ENCODE measurements at regions not wholly inside any gene's neighbourhood (a gene's known extent, or its start where the extent isn't known, plus 50 kb on each side); places are given as distances from the start of the nearest gene placed in this dataset.

GRCh38 chr22:44378380-44378779 lies 65.6 kb upstream of the SHISAL1 start:
- ChIA-PET SMC1A (ENCODE audit: uncharacterized antibody, unreplicated experiment) (no interaction called here), POLR2A (no interaction called here), RAD21 (ENCODE audit: unreplicated experiment) (no interaction called here), CTCF (no interaction called here)
- H3K27ac ChIP-seq (ENCODE audit: control insufficient read depth, insufficient read depth), result no peak overlapping the region
- H3K79me2 ChIP-seq (ENCODE audit: control insufficient read depth, insufficient read depth, low read length), result no peaks in the 10 kb centered on the region
- H2AFZ ChIP-seq (ENCODE audit: control insufficient read depth, low read depth, low read length), result no peak overlapping the region
- no peaks in the 10 kb centered on the region for H4K20me1 ChIP-seq (ENCODE audit: control insufficient read depth, insufficient read depth)
- H3K36me3 ChIP-seq (ENCODE audit: control insufficient read depth in 2 of 2, insufficient read depth in 2 of 2, low read length in 1 of 2), result no peaks in the 10 kb centered on the region
- H3K9me3 ChIP-seq (replicated peaks; ENCODE audit: control insufficient read depth, insufficient read depth, low read length), result no peaks in the 10 kb centered on the region; the same call in 2 of the 3 replicates
- no peak overlapping the region for H3K4me3 ChIP-seq
- ATAC-seq, result no peak
- no peak overlapping the region for H3K4me2 ChIP-seq (ENCODE audit: control insufficient read depth, insufficient read depth)
- peaks cover 0 to 4% of the 10 kb centered on the region in 2 experiments; a peak in 3 of 4 replicates for H3K27me3 ChIP-seq (replicated peaks in 1 of 2; ENCODE audit: control insufficient read depth in 2 of 2, insufficient read depth in 2 of 2, low read length in 1 of 2)
- BruUV-seq (replicated peaks), result no TSS peak
- no peak for DNase-seq (ENCODE audit: low read depth, low spot score)
- H3K4me1 ChIP-seq (ENCODE audit: control insufficient read depth, insufficient read depth, low read length), result no peaks in the 10 kb centered on the region
- TF ChIP-seq MTA2 (IDR thresholded peaks at IDR 0.05; ENCODE audit: low read depth) (no peak), FOXM1 (IDR thresholded peaks at IDR 0.05; ENCODE audit: low read depth, low read length) (no peak), EGR1 (IDR thresholded peaks at IDR 0.05; ENCODE audit: borderline replicate concordance in 1 of 2, low read depth in 2 of 2, low read length in 2 of 2) (no peak), ZSCAN29 (IDR thresholded peaks at IDR 0.05) (no peak), USF2 (IDR thresholded peaks at IDR 0.05; ENCODE audit: borderline replicate concordance, low read depth, low read length) (no peak), SREBF2 (IDR thresholded peaks at IDR 0.05; ENCODE audit: low read length) (no peak), RB1 (IDR thresholded peaks at IDR 0.05; ENCODE audit: borderline replicate concordance) (no peak), KLF5 (IDR thresholded peaks at IDR 0.05; ENCODE audit: partially characterized antibody) (no peak), YBX1 (IDR thresholded peaks at IDR 0.05) (no peak)
- intact Hi-C loops (cut with micrococcal nuclease; ENCODE audit: unreplicated experiment) (no loop called here), in situ Hi-C loops (cut with MboI) (no loop called here)
- no peak for FAIRE-seq
- no peak overlapping the region for H3K9ac ChIP-seq (ENCODE audit: control insufficient read depth, insufficient read depth, low read length)

GRCh38 chr22:44375451-44375850 lies 62.7 kb upstream of the SHISAL1 start:
- no peak for TF ChIP-seq CREB1 (IDR thresholded peaks at IDR 0.05; ENCODE audit: low read depth)
- no peak for TF ChIP-seq SPI1 (IDR thresholded peaks at IDR 0.05; ENCODE audit: borderline replicate concordance, insufficient read depth, low read depth, low read length)
- TF ChIP-seq CBX3 (IDR thresholded peaks at IDR 0.05; ENCODE audit: borderline replicate concordance, low read depth), result no peak
- no peak for TF ChIP-seq POLR2AphosphoS5 (IDR thresholded peaks at IDR 0.05; ENCODE audit: low read length)
- no peak for TF ChIP-seq NFYB (IDR thresholded peaks at IDR 0.05; ENCODE audit: insufficient read depth, low read depth, low read length)
- no peak for TF ChIP-seq ZNF207 (IDR thresholded peaks at IDR 0.05; ENCODE audit: borderline replicate concordance)
- TF ChIP-seq FOXM1 (IDR thresholded peaks at IDR 0.05; ENCODE audit: low read depth, low read length), result no peak
- no peak for TF ChIP-seq FOS (IDR thresholded peaks at IDR 0.05; ENCODE audit: borderline replicate concordance, extremely low read depth, insufficient read length)

More at GRCh38 chr22:44375451-44375850, 62.7 kb upstream of the SHISAL1 start:
- in situ Hi-C loops (cut with MboI), result no loop called here
- Histone ChIP-seq H3K4me3 (no peak overlapping the region), H3K79me2 (ENCODE audit: control insufficient read depth, insufficient read depth, low read length) (no peaks in the 10 kb centered on the region), H3K9ac (ENCODE audit: control insufficient read depth, insufficient read depth, low read length) (no peak overlapping the region), H4K20me1 (ENCODE audit: control insufficient read depth, insufficient read depth) (no peaks in the 10 kb centered on the region), H3K9me3 (replicated peaks; ENCODE audit: control insufficient read depth, insufficient read depth, low read length) (no peaks in the 10 kb centered on the region; the same call in 2 of the 3 replicates), H3K27me3 (replicated peaks in 1 of 2; ENCODE audit: control insufficient read depth in 2 of 2, insufficient read depth in 2 of 2, low read length in 1 of 2) (no peaks in the 10 kb centered on the region; a peak in 1 of 4 replicates), H3K4me2 (ENCODE audit: control insufficient read depth, insufficient read depth) (no peak overlapping the region), H2AFZ (ENCODE audit: control insufficient read depth, low read depth, low read length) (no peak overlapping the region), H3K36me3 (ENCODE audit: control insufficient read depth in 2 of 2, insufficient read depth in 2 of 2, low read length in 1 of 2) (no peaks in the 10 kb centered on the region), H3K27ac (ENCODE audit: control insufficient read depth, insufficient read depth) (no peak overlapping the region), H3K4me1 (ENCODE audit: control insufficient read depth, insufficient read depth, low read length) (no peaks in the 10 kb centered on the region)
- FAIRE-seq, result no peak
- CTCF ChIA-PET, result no interaction called here
- BruUV-seq (replicated peaks), result no TSS peak
- ATAC-seq, result no peak
- no peak for DNase-seq (ENCODE audit: low read depth, low spot score)
- intact Hi-C loops (cut with micrococcal nuclease; ENCODE audit: unreplicated experiment), result no loop called here
- 0% methylated on average over 1 of the region's 1 CpG for WGBS (ENCODE audit: insufficient coverage, insufficient replicate concordance, low lambda C conversion rate, missing lambda C conversion rate)
- POLR2A ChIA-PET, result no interaction called here
- SMC1A ChIA-PET (ENCODE audit: uncharacterized antibody, unreplicated experiment), result no interaction called here
- RAD21 ChIA-PET (ENCODE audit: unreplicated experiment), result no interaction called here

All from GM12878 (cell line).